H1 (cell line): ENCODE measurements at regions not wholly inside any gene's neighbourhood (a gene's known extent, or its start where the extent isn't known, plus 50 kb on each side); places are given as distances from the start of the nearest gene placed in this dataset.

Experiments used
- CTCF ChIA-PET: fragments of 300-600 bp; sonication (Branson Sonifier 250); formaldehyde crosslinking; loops from one replicate; lab custom pipeline; 2021; ENCODE audit not compliant: partially characterized antibody; lab: Charles Lee
- POLR2A ChIA-PET: fragments of 300-600 bp; sonication (Branson Sonifier 250); formaldehyde crosslinking; loops from one replicate; lab custom pipeline; 2021; ENCODE audit warnings: inconsistent platforms; ENCODE audit not compliant: partially characterized antibody; lab: Charles Lee
- DNase-seq, 2 experiments: peaks; one replicate each; pipeline versions ENCODE4 v3.0.0 to v3.0.0-alpha.2; 2010 to 2022; ENCODE audit warnings: low spot score in 2 of 2, low read depth in 1 of 2, mixed read lengths in 1 of 2
- FAIRE-seq: peaks from 2 replicates; lab custom pipeline; 2011; peaks lifted over from hg19 to GRCh38; lab: Jason Lieb, UNC
- H2AFZ ChIP-seq: 2 replicates; pipeline ENCODE4 v1.8.1; 2012; ENCODE audit warnings: low read length, inconsistent platforms
- H2AK5ac ChIP-seq: 2 replicates; pipeline ENCODE4 v1.6.1; 2013; ENCODE audit warnings: low read depth, low read length
- H2BK120ac ChIP-seq: replicated peaks from 2 replicates; pipeline ENCODE3; 2013; ENCODE audit warnings: low read depth, low read length, inconsistent platforms
- H2BK12ac ChIP-seq: 2 replicates; pipeline ENCODE4 v1.6.1; 2013; ENCODE audit warnings: low read depth, low read length
- H2BK15ac ChIP-seq: 2 replicates; pipeline ENCODE4 v1.6.1; 2013; ENCODE audit warnings: low read length
- H2BK20ac ChIP-seq: 2 replicates; pipeline ENCODE4 v1.6.1; 2013; ENCODE audit warnings: low read length
- H2BK5ac ChIP-seq: 2 replicates; pipeline ENCODE4 v1.6.1; 2013; ENCODE audit warnings: low read depth, low read length
- H3K14ac ChIP-seq: 2 replicates; pipeline ENCODE4 v1.6.1; 2013; ENCODE audit warnings: inconsistent platforms; ENCODE audit not compliant: insufficient read length
- H3K18ac ChIP-seq: 2 replicates; pipeline ENCODE4 v1.6.1; 2013; ENCODE audit warnings: low read length; ENCODE audit errors: extremely low read depth
- H3K23ac ChIP-seq: 2 replicates; pipeline ENCODE4 v1.6.1; 2013; ENCODE audit warnings: inconsistent platforms; ENCODE audit not compliant: insufficient read length
- H3K23me2 ChIP-seq: 2 replicates; pipeline ENCODE4 v1.6.1; 2013; ENCODE audit warnings: low read depth, low read length
- H3K27ac ChIP-seq: 2 replicates; pipeline ENCODE4 v1.6.1; 2011; ENCODE audit warnings: low read depth, low read length, inconsistent platforms
- H3K27me3 ChIP-seq, 4 experiments: replicated peaks in 1 of 4; 1 replicate in 1 of 4; 2 replicates in 3 of 4; pipeline versions ENCODE4 v1.6.1 to v1.8.1; 2011 to 2013; ENCODE audit warnings: low read length in 3 of 4, mild to moderate bottlenecking in 3 of 4, inconsistent platforms in 2 of 4, mixed read lengths in 2 of 4, moderate library complexity in 1 of 4; ENCODE audit not compliant: control insufficient read depth in 3 of 4, insufficient read depth in 3 of 4; ENCODE audit errors: extremely low read depth in 1 of 4
- H3K36me3 ChIP-seq, 4 experiments: 2 replicates each; pipeline versions ENCODE4 v1.6.1 to v1.8.1; 2011 to 2013; ENCODE audit warnings: mild to moderate bottlenecking in 4 of 4, low read length in 3 of 4, moderate library complexity in 2 of 4, control low read depth in 1 of 4, inconsistent platforms in 1 of 4; ENCODE audit not compliant: insufficient read depth in 4 of 4, control insufficient read depth in 2 of 4
- H3K4ac ChIP-seq: replicated peaks from 2 replicates; pipeline ENCODE3; 2013; ENCODE audit warnings: low read length, low read depth, mixed read lengths, inconsistent platforms; ENCODE audit not compliant: insufficient read length
- H3K4me1 ChIP-seq, 4 experiments: replicated peaks in 1 of 4; 1 replicate in 1 of 4; 2 replicates in 3 of 4; pipeline versions ENCODE4 v1.6.1 to v1.8.1; 2011 to 2013; ENCODE audit warnings: low read length in 3 of 4, inconsistent platforms in 2 of 4, mixed read lengths in 1 of 4; ENCODE audit not compliant: insufficient read depth in 4 of 4, control insufficient read depth in 3 of 4
- H3K4me2 ChIP-seq, 2 experiments: 2 replicates each; pipeline versions ENCODE4 v1.6.1 to v1.8.1; 2011 to 2013; ENCODE audit warnings: low read depth in 2 of 2, low read length in 2 of 2, control low read depth in 1 of 2, inconsistent platforms in 1 of 2, mild to moderate bottlenecking in 1 of 2; ENCODE audit not compliant: insufficient read depth in 1 of 2
- H3K4me3 ChIP-seq, 4 experiments: fragments of 200-600, 300-600 bp in 1 of 4; sonication (generic), shearing (Covaris generic), sonication (Bioruptor Twin) in 1 of 4; 2 replicates each; pipeline versions ENCODE4 v1.5.1 to v1.8.1; 2011 to 2016; ENCODE audit warnings: low read length in 4 of 4, low read depth in 3 of 4, control low read depth in 2 of 4, inconsistent platforms in 2 of 4, mild to moderate bottlenecking in 2 of 4, mixed read lengths in 1 of 4, moderate library complexity in 1 of 4; ENCODE audit not compliant: insufficient read depth in 2 of 4; ENCODE audit errors: extremely low read depth in 1 of 4
- H3K56ac ChIP-seq: replicated peaks from 2 replicates; pipeline ENCODE3; 2013; ENCODE audit warnings: low read depth, mild to moderate bottlenecking, mixed read lengths, low read length, inconsistent platforms; ENCODE audit not compliant: insufficient read length
- H3K79me1 ChIP-seq: 2 replicates; pipeline ENCODE4 v1.6.1; 2013; ENCODE audit warnings: low read depth, low read length, control low read depth
- H3K79me2 ChIP-seq, 2 experiments: 2 replicates each; pipeline versions ENCODE4 v1.6.1 to v1.8.1; 2012 to 2013; ENCODE audit warnings: low read length in 2 of 2, mild to moderate bottlenecking in 2 of 2, inconsistent platforms in 1 of 2; ENCODE audit not compliant: insufficient read depth in 2 of 2, control insufficient read depth in 1 of 2
- H3K9ac ChIP-seq, 4 experiments: replicated peaks in 1 of 4; 1 replicate in 1 of 4; 2 replicates in 3 of 4; pipeline versions ENCODE4 v1.6.1 to v1.8.1; 2011 to 2013; ENCODE audit warnings: low read depth in 3 of 4, low read length in 3 of 4, control low read depth in 2 of 4, mild to moderate bottlenecking in 2 of 4, moderate library complexity in 2 of 4, inconsistent platforms in 1 of 4; ENCODE audit errors: extremely low read depth in 1 of 4
- H3K9me3 ChIP-seq, 2 experiments: 2 replicates each; pipeline versions ENCODE4 v1.6.1 to v1.8.1; 2012 to 2013; ENCODE audit warnings: mild to moderate bottlenecking in 2 of 2, moderate library complexity in 2 of 2, control low read depth in 1 of 2, inconsistent platforms in 1 of 2, low read depth in 1 of 2, low read length in 1 of 2, mixed read lengths in 1 of 2; ENCODE audit not compliant: insufficient read depth in 2 of 2
- H4K20me1 ChIP-seq, 2 experiments: replicated peaks in 1 of 2; 2 replicates each; pipeline versions ENCODE3 to v1.8.1; 2011 to 2013; ENCODE audit warnings: inconsistent platforms in 2 of 2, low read length in 2 of 2, mild to moderate bottlenecking in 1 of 2; ENCODE audit not compliant: insufficient read depth in 2 of 2, control insufficient read depth in 1 of 2
- H4K5ac ChIP-seq: 2 replicates; pipeline ENCODE4 v1.6.1; 2013; ENCODE audit warnings: low read length, low read depth, mixed read lengths, inconsistent platforms; ENCODE audit not compliant: insufficient read length
- H4K8ac ChIP-seq: 2 replicates; pipeline ENCODE4 v1.8.0; 2013; ENCODE audit warnings: mild to moderate bottlenecking, moderate library complexity, low read length, inconsistent platforms; ENCODE audit not compliant: insufficient read depth; ENCODE audit errors: extremely low read depth
- H4K91ac ChIP-seq: replicated peaks from 2 replicates; pipeline ENCODE3; 2013; ENCODE audit warnings: low read length, mixed read lengths, inconsistent platforms; ENCODE audit not compliant: insufficient read length
- CHD1 ChIP-seq: IDR thresholded peaks from 2 replicates; pipeline ENCODE4 v1.6.1; 2012; ENCODE audit warnings: low read depth, low read length, improper control_type of control experiment
- CHD2 ChIP-seq: IDR thresholded peaks from 2 replicates; pipeline ENCODE4 v1.6.1; 2012; ENCODE audit warnings: low read length, improper control_type of control experiment
- GABPA ChIP-seq: IDR thresholded peaks from 2 replicates; pipeline ENCODE4 v1.6.1; 2011; ENCODE audit warnings: mild to moderate bottlenecking, low read length, moderate library complexity, borderline replicate concordance; ENCODE audit not compliant: insufficient read depth
- GTF2F1 ChIP-seq: IDR thresholded peaks from 2 replicates; pipeline ENCODE4 v1.6.1; 2012; ENCODE audit warnings: low read depth, low read length, improper control_type of control experiment, borderline replicate concordance
- JUND ChIP-seq: IDR thresholded peaks from 2 replicates; pipeline ENCODE4 v1.6.1; 2011; ENCODE audit warnings: mild to moderate bottlenecking, improper control_type of control experiment, low read length
- SAP30 ChIP-seq: fragments of 300-600 bp; sonication (generic); IDR thresholded peaks from 2 replicates; pipeline ENCODE4 v1.7.1; 2012; ENCODE audit warnings: low read length, moderate library complexity, mild to moderate bottlenecking, inconsistent platforms; ENCODE audit not compliant: insufficient read depth, insufficient replicate concordance
- TAF7 ChIP-seq: optimal IDR thresholded peaks from 2 replicates; pipeline ENCODE3; 2011; ENCODE audit warnings: low read depth, mild to moderate bottlenecking, inconsistent platforms, low read length, moderate library complexity, borderline replicate concordance
- YY1 ChIP-seq: IDR thresholded peaks from 2 replicates; pipeline ENCODE4 v1.6.1; 2011; ENCODE audit warnings: low read depth, mild to moderate bottlenecking, low read length
- WGBS, 2 experiments: shearing (Covaris generic) in 1 of 2; methylation state at CpG; one replicate each; pipeline versions ENCODE4 v1.1.6 to v1.1.7; 2013 to 2015; ENCODE audit warnings: low lambda C conversion rate in 2 of 2, mixed read lengths in 2 of 2, inconsistent platforms in 1 of 2, low coverage in 1 of 2, missing lambda C conversion rate in 1 of 2; ENCODE audit not compliant: insufficient replicate concordance in 2 of 2, insufficient coverage in 1 of 2, insufficient read length in 1 of 2; ENCODE audit errors: extremely low coverage in 1 of 2, missing lambda C conversion rate in 1 of 2; 5-methylcytosine and 5-hydroxymethylcytosine counted together
- TF ChIP-seq, protein P1 (sequence below): IDR thresholded peaks from 2 replicates; pipeline ENCODE4 v1.6.1; 2012; ENCODE audit warnings: inconsistent platforms

DNA sequence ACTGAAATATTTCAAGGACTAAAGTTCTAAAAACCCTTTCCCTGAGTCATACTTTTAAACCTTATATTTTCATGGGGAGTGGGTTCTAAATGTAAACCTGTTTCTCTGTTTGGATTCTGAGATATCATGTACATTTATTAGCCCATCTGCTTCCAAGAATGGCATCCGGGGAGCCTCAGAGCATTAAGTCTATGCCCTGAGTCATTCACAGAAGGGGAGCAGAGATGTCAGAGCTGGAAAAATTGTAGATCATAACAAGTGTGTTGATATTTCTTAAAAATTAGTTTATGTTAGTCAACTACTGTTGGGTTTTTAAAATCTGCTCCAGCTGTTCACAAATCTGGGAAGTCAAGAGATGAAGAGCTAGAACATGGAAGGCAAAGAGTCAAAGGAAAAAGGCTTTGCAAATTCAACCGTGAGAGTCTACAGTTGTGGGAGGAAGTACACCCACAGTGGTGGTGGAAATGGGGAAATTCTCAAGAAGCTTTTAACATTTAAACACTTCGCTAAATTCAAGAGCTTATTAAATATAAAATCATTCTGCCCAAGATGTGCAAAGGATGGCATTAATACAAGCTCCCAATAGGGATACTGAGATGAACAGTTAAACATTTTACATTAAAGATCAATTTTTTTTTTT, 70.5 kb upstream of the FLRT2 start:
- no peaks in the 10 kb centered on the region for H3K79me1 ChIP-seq
- WGBS, 2 experiments, result 87% methylated on average over 3 of the region's 3 CpGs; no CpG with 5 or more reads in 1 of the 2 experiments
- H3K18ac ChIP-seq, result no peak overlapping the region
- H3K14ac ChIP-seq, result no peak overlapping the region
- H3K27ac ChIP-seq, result no peak overlapping the region
- H4K20me1 ChIP-seq, result no peaks in the 10 kb centered on the region
- no peaks in the 10 kb centered on the region for H3K9me3 ChIP-seq
- no peak overlapping the region for H4K91ac ChIP-seq
- no peak overlapping the region for H3K9ac ChIP-seq
- ChIA-PET POLR2A (no interaction called here), CTCF (interaction anchor here (0.6 to 0.9 kb wide), 3 partner anchors 13 to 122 kb away, joined by 3 to 5 read pairs (median 3); no protein-coding TSS in a partner anchor)
- H3K23me2 ChIP-seq, result no peaks in the 10 kb centered on the region
- H3K23ac ChIP-seq, result no peak overlapping the region
- H3K4ac ChIP-seq, result no peak overlapping the region
- no peak for FAIRE-seq
- no peaks in the 10 kb centered on the region for H3K36me3 ChIP-seq
- no peak overlapping the region for H4K5ac ChIP-seq
- H3K4me3 ChIP-seq, result no peak overlapping the region
- H2AFZ ChIP-seq, result no peak overlapping the region
- H2BK120ac ChIP-seq, result no peak overlapping the region
- H3K4me2 ChIP-seq, result no peak overlapping the region
- no peaks in the 10 kb centered on the region for H3K79me2 ChIP-seq
- H2AK5ac ChIP-seq, result no peak overlapping the region
- no peak overlapping the region for H4K8ac ChIP-seq
- peaks cover 0 to 4% (median 0%) of the 10 kb centered on the region in 4 experiments; a peak in 1 of 7 replicates for H3K4me1 ChIP-seq
- H2BK5ac ChIP-seq, result no peak overlapping the region
- no peaks in the 10 kb centered on the region for H3K27me3 ChIP-seq
- H2BK15ac ChIP-seq, result no peak overlapping the region
- no peak overlapping the region for H2BK20ac ChIP-seq
- no peak for DNase-seq
- TF ChIP-seq YY1 (no peak), JUND (no peak), CHD1 (no peak), GTF2F1 (no peak), CHD2 (no peak), GABPA (no peak), TAF7 (no peak), SAP30 (no peak)
- TF ChIP-seq, protein P1, sequence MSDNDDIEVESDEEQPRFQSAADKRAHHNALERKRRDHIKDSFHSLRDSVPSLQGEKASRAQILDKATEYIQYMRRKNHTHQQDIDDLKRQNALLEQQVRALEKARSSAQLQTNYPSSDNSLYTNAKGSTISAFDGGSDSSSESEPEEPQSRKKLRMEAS, result no peak
- H3K56ac ChIP-seq, result no peak overlapping the region
- H2BK12ac ChIP-seq, result no peak overlapping the region
